ENCODE measurements at regions not wholly inside any gene's neighbourhood (a gene's known extent, or its start where the extent isn't known, plus 50 kb on each side); places are given as distances from the start of the nearest gene placed in this dataset.

GRCh38 chr4:170234800-170235199 lies 145.0 kb upstream of the AADAT start:
- TF ChIP-seq, protein P1, sequence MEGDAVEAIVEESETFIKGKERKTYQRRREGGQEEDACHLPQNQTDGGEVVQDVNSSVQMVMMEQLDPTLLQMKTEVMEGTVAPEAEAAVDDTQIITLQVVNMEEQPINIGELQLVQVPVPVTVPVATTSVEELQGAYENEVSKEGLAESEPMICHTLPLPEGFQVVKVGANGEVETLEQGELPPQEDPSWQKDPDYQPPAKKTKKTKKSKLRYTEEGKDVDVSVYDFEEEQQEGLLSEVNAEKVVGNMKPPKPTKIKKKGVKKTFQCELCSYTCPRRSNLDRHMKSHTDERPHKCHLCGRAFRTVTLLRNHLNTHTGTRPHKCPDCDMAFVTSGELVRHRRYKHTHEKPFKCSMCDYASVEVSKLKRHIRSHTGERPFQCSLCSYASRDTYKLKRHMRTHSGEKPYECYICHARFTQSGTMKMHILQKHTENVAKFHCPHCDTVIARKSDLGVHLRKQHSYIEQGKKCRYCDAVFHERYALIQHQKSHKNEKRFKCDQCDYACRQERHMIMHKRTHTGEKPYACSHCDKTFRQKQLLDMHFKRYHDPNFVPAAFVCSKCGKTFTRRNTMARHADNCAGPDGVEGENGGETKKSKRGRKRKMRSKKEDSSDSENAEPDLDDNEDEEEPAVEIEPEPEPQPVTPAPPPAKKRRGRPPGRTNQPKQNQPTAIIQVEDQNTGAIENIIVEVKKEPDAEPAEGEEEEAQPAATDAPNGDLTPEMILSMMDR (IDR thresholded peaks at IDR 0.05): no peak
- TF ChIP-seq POLR2A (IDR thresholded peaks at IDR 0.05) (no peak), EP300 (IDR thresholded peaks at IDR 0.05) (no peak), POLR2AphosphoS5 (IDR thresholded peaks at IDR 0.05) (no peak)
